ENCODE measurements at regions not wholly inside any gene's neighbourhood (a gene's known extent, or its start where the extent isn't known, plus 50 kb on each side); places are given as distances from the start of the nearest gene placed in this dataset.

- H3K36me3 ChIP-seq (ENCODE audit: control insufficient read depth in 2 of 2, insufficient read depth in 2 of 2, low read length in 2 of 2), result no peaks in the 10 kb centered on the region
- no peaks in the 10 kb centered on the region for H3K4me1 ChIP-seq (ENCODE audit: control insufficient read depth, insufficient read depth, low read length)
- no peak overlapping the region for H3K4me3 ChIP-seq (ENCODE audit: low read length in 2 of 2)
- no peak overlapping the region for H3K27ac ChIP-seq (ENCODE audit: low read length)
- H3K27me3 ChIP-seq (ENCODE audit: control insufficient read depth in 1 of 2, insufficient read depth in 2 of 2, low read length in 2 of 2), result no peaks in the 10 kb centered on the region
- H3K9ac ChIP-seq (ENCODE audit: low read length in 2 of 2), result no peak overlapping the region
- no peaks in the 10 kb centered on the region for H3K9me3 ChIP-seq (ENCODE audit: control insufficient read depth in 2 of 2, low read length in 2 of 2)
These were observed 402.5 kb downstream of the PTPRC start for GRCh38 chr1:199041173-199041914.

GRCh38 chr1:199042193-199042592 is 403.4 kb downstream of the PTPRC start:
- Histone ChIP-seq H3K27me3 (ENCODE audit: control insufficient read depth in 1 of 2, insufficient read depth in 2 of 2, low read length in 2 of 2) (no peaks in the 10 kb centered on the region), H3K27ac (ENCODE audit: low read length) (no peak overlapping the region), H3K36me3 (ENCODE audit: control insufficient read depth in 2 of 2, insufficient read depth in 2 of 2, low read length in 2 of 2) (no peaks in the 10 kb centered on the region), H3K9ac (ENCODE audit: low read length in 2 of 2) (no peak overlapping the region), H3K4me3 (ENCODE audit: low read length in 2 of 2) (no peak overlapping the region), H3K9me3 (ENCODE audit: control insufficient read depth in 2 of 2, low read length in 2 of 2) (no peaks in the 10 kb centered on the region), H3K4me1 (ENCODE audit: control insufficient read depth, insufficient read depth, low read length) (no peaks in the 10 kb centered on the region)

GRCh38 chr1:199044191-199044590 is 405.4 kb downstream of the PTPRC start:
- Histone ChIP-seq H3K27ac (ENCODE audit: low read length) (no peak overlapping the region), H3K36me3 (ENCODE audit: control insufficient read depth in 2 of 2, insufficient read depth in 2 of 2, low read length in 2 of 2) (no peaks in the 10 kb centered on the region), H3K9ac (ENCODE audit: low read length in 2 of 2) (no peak overlapping the region), H3K4me1 (ENCODE audit: control insufficient read depth, insufficient read depth, low read length) (no peaks in the 10 kb centered on the region), H3K4me3 (ENCODE audit: low read length in 2 of 2) (no peak overlapping the region), H3K27me3 (ENCODE audit: control insufficient read depth in 1 of 2, insufficient read depth in 2 of 2, low read length in 2 of 2) (no peaks in the 10 kb centered on the region), H3K9me3 (ENCODE audit: control insufficient read depth in 2 of 2, low read length in 2 of 2) (no peaks in the 10 kb centered on the region)

GRCh38 chr1:199046618-199047017 is 407.8 kb downstream of the PTPRC start:
- Histone ChIP-seq H3K27me3 (ENCODE audit: control insufficient read depth in 1 of 2, insufficient read depth in 2 of 2, low read length in 2 of 2) (no peaks in the 10 kb centered on the region), H3K4me1 (ENCODE audit: control insufficient read depth, insufficient read depth, low read length) (no peaks in the 10 kb centered on the region), H3K36me3 (ENCODE audit: control insufficient read depth in 2 of 2, insufficient read depth in 2 of 2, low read length in 2 of 2) (no peaks in the 10 kb centered on the region), H3K27ac (ENCODE audit: low read length) (no peak overlapping the region), H3K4me3 (ENCODE audit: low read length in 2 of 2) (no peak overlapping the region), H3K9me3 (ENCODE audit: control insufficient read depth in 2 of 2, low read length in 2 of 2) (no peaks in the 10 kb centered on the region), H3K9ac (ENCODE audit: low read length in 2 of 2) (no peak overlapping the region)

- no peak overlapping the region for H3K9ac ChIP-seq (ENCODE audit: low read length in 2 of 2)
- no peak overlapping the region for H3K4me3 ChIP-seq (ENCODE audit: low read length in 2 of 2)
- no peaks in the 10 kb centered on the region for H3K9me3 ChIP-seq (ENCODE audit: control insufficient read depth in 2 of 2, low read length in 2 of 2)
- H3K27ac ChIP-seq (ENCODE audit: low read length), result no peak overlapping the region
- H3K36me3 ChIP-seq (ENCODE audit: control insufficient read depth in 2 of 2, insufficient read depth in 2 of 2, low read length in 2 of 2), result no peaks in the 10 kb centered on the region
- H3K4me1 ChIP-seq (ENCODE audit: control insufficient read depth, insufficient read depth, low read length), result no peaks in the 10 kb centered on the region
- no peaks in the 10 kb centered on the region for H3K27me3 ChIP-seq (ENCODE audit: control insufficient read depth in 1 of 2, insufficient read depth in 2 of 2, low read length in 2 of 2)
These were observed 415.9 kb downstream of the PTPRC start for GRCh38 chr1:199054694-199055093.

- Histone ChIP-seq H3K27ac (ENCODE audit: low read length) (no peak overlapping the region), H3K4me3 (ENCODE audit: low read length in 2 of 2) (no peak overlapping the region), H3K9ac (ENCODE audit: low read length in 2 of 2) (no peak overlapping the region), H3K4me1 (ENCODE audit: control insufficient read depth, insufficient read depth, low read length) (no peaks in the 10 kb centered on the region), H3K27me3 (ENCODE audit: control insufficient read depth in 1 of 2, insufficient read depth in 2 of 2, low read length in 2 of 2) (no peaks in the 10 kb centered on the region), H3K36me3 (ENCODE audit: control insufficient read depth in 2 of 2, insufficient read depth in 2 of 2, low read length in 2 of 2) (no peaks in the 10 kb centered on the region), H3K9me3 (ENCODE audit: control insufficient read depth in 2 of 2, low read length in 2 of 2) (no peaks in the 10 kb centered on the region)
These were observed 418.5 kb downstream of the PTPRC start for GRCh38 chr1:199057322-199057721.

GRCh38 chr1:199058281-199058680 is 419.4 kb downstream of the PTPRC start:
- Histone ChIP-seq H3K4me1 (ENCODE audit: control insufficient read depth, insufficient read depth, low read length) (no peaks in the 10 kb centered on the region), H3K27ac (ENCODE audit: low read length) (no peak overlapping the region), H3K9ac (ENCODE audit: low read length in 2 of 2) (no peak overlapping the region), H3K4me3 (ENCODE audit: low read length in 2 of 2) (no peak overlapping the region), H3K27me3 (ENCODE audit: control insufficient read depth in 1 of 2, insufficient read depth in 2 of 2, low read length in 2 of 2) (no peaks in the 10 kb centered on the region), H3K9me3 (ENCODE audit: control insufficient read depth in 2 of 2, low read length in 2 of 2) (no peaks in the 10 kb centered on the region), H3K36me3 (ENCODE audit: control insufficient read depth in 2 of 2, insufficient read depth in 2 of 2, low read length in 2 of 2) (no peaks in the 10 kb centered on the region)

GRCh38 chr1:199064971-199065370 is 426.1 kb downstream of the PTPRC start:
- Histone ChIP-seq H3K9ac (ENCODE audit: low read length in 2 of 2) (no peak overlapping the region), H3K4me3 (ENCODE audit: low read length in 2 of 2) (no peak overlapping the region), H3K36me3 (ENCODE audit: control insufficient read depth in 2 of 2, insufficient read depth in 2 of 2, low read length in 2 of 2) (no peaks in the 10 kb centered on the region), H3K27ac (ENCODE audit: low read length) (no peak overlapping the region), H3K27me3 (ENCODE audit: control insufficient read depth in 1 of 2, insufficient read depth in 2 of 2, low read length in 2 of 2) (no peaks in the 10 kb centered on the region), H3K4me1 (ENCODE audit: control insufficient read depth, insufficient read depth, low read length) (no peaks in the 10 kb centered on the region), H3K9me3 (ENCODE audit: control insufficient read depth in 2 of 2, low read length in 2 of 2) (no peaks in the 10 kb centered on the region)

- H3K9ac ChIP-seq (ENCODE audit: low read length in 2 of 2), result no peak overlapping the region
- no peak overlapping the region for H3K27ac ChIP-seq (ENCODE audit: low read length)
- no peak overlapping the region for H3K4me3 ChIP-seq (ENCODE audit: low read length in 2 of 2)
- no peaks in the 10 kb centered on the region for H3K4me1 ChIP-seq (ENCODE audit: control insufficient read depth, insufficient read depth, low read length)
- no peaks in the 10 kb centered on the region for H3K36me3 ChIP-seq (ENCODE audit: control insufficient read depth in 2 of 2, insufficient read depth in 2 of 2, low read length in 2 of 2)
- H3K9me3 ChIP-seq (ENCODE audit: control insufficient read depth in 2 of 2, low read length in 2 of 2), result no peaks in the 10 kb centered on the region
- no peaks in the 10 kb centered on the region for H3K27me3 ChIP-seq (ENCODE audit: control insufficient read depth in 1 of 2, insufficient read depth in 2 of 2, low read length in 2 of 2)
These were observed 428.6 kb downstream of the PTPRC start for GRCh38 chr1:199067483-199067882.

GRCh38 chr1:199071080-199071479 is 432.2 kb downstream of the PTPRC start:
- Histone ChIP-seq H3K27ac (ENCODE audit: low read length) (no peak overlapping the region), H3K27me3 (ENCODE audit: control insufficient read depth in 1 of 2, insufficient read depth in 2 of 2, low read length in 2 of 2) (no peaks in the 10 kb centered on the region), H3K9ac (ENCODE audit: low read length in 2 of 2) (no peak overlapping the region), H3K4me1 (ENCODE audit: control insufficient read depth, insufficient read depth, low read length) (no peaks in the 10 kb centered on the region), H3K4me3 (ENCODE audit: low read length in 2 of 2) (no peak overlapping the region), H3K9me3 (ENCODE audit: control insufficient read depth in 2 of 2, low read length in 2 of 2) (no peaks in the 10 kb centered on the region), H3K36me3 (ENCODE audit: control insufficient read depth in 2 of 2, insufficient read depth in 2 of 2, low read length in 2 of 2) (no peaks in the 10 kb centered on the region)

GRCh38 chr1:199073166-199073565 is 434.3 kb downstream of the PTPRC start:
- no peaks in the 10 kb centered on the region for H3K36me3 ChIP-seq (ENCODE audit: control insufficient read depth in 2 of 2, insufficient read depth in 2 of 2, low read length in 2 of 2)
- H3K27ac ChIP-seq (ENCODE audit: low read length), result no peak overlapping the region
- no peak overlapping the region for H3K4me3 ChIP-seq (ENCODE audit: low read length in 2 of 2)
- no peaks in the 10 kb centered on the region for H3K9me3 ChIP-seq (ENCODE audit: control insufficient read depth in 2 of 2, low read length in 2 of 2)
- no peaks in the 10 kb centered on the region for H3K27me3 ChIP-seq (ENCODE audit: control insufficient read depth in 1 of 2, insufficient read depth in 2 of 2, low read length in 2 of 2)
- H3K4me1 ChIP-seq (ENCODE audit: control insufficient read depth, insufficient read depth, low read length), result no peaks in the 10 kb centered on the region
- H3K9ac ChIP-seq (ENCODE audit: low read length in 2 of 2), result no peak overlapping the region

All from stomach smooth muscle (tissue), 2 donors.